Stimulated activated naive B cell treated with anti-CD40 and anti-IgM and Interleukin-4, amounts not matched to agents 10 μg/mL and 1 μg/mL and 100 μg/mL, for 72 hours (primary cell): ENCODE measurements at regions not wholly inside any gene's neighbourhood (a gene's known extent, or its start where the extent isn't known, plus 50 kb on each side); places are given as distances from the start of the nearest gene placed in this dataset.
"Not testable (repeated sequence)": the region's sequence is repeated elsewhere in the genome, so short reads cannot be mapped to it uniquely, and the experiment has no call there.

ENCODE experiments used
- ATAC-seq, 2 donors: fragments of 150-1000 bp; cut with Tn5 transposase; replicated peaks; 2 replicates each; pipeline ENCODE4 v1.10.0; 2021; ENCODE audit warnings: moderate library complexity in 1 of 2
- DNase-seq: peaks from one replicate; pipeline ENCODE4 v3.0.0; 2021
- H3K27ac Mint-ChIP-seq: one replicate; pipeline ENCODE4 v1.8.0; 2022; ENCODE audit warnings: mild to moderate bottlenecking, mixed read lengths
- H3K27me3 Mint-ChIP-seq, 2 donors: one replicate each; pipeline ENCODE4 v1.8.0; 2022; ENCODE audit warnings: mixed read lengths in 2 of 2
- H3K36me3 Mint-ChIP-seq, 2 donors: one replicate each; pipeline ENCODE4 v1.8.0; 2022; ENCODE audit warnings: mixed read lengths in 2 of 2, mild to moderate bottlenecking in 1 of 2
- H3K4me1 Mint-ChIP-seq, 2 donors: one replicate each; pipeline ENCODE4 v1.8.0; 2022; ENCODE audit warnings: mixed read lengths in 2 of 2, mild to moderate bottlenecking in 1 of 2
- H3K4me3 Mint-ChIP-seq, 2 donors: one replicate each; pipeline ENCODE4 v1.8.0; 2022; ENCODE audit warnings: mild to moderate bottlenecking in 2 of 2, mixed read lengths in 2 of 2, moderate library complexity in 1 of 2
- H3K9me3 Mint-ChIP-seq, 2 donors: one replicate each; pipeline ENCODE4 v1.8.0; 2022; ENCODE audit warnings: mixed read lengths in 2 of 2, mild to moderate bottlenecking in 1 of 2

DNA sequence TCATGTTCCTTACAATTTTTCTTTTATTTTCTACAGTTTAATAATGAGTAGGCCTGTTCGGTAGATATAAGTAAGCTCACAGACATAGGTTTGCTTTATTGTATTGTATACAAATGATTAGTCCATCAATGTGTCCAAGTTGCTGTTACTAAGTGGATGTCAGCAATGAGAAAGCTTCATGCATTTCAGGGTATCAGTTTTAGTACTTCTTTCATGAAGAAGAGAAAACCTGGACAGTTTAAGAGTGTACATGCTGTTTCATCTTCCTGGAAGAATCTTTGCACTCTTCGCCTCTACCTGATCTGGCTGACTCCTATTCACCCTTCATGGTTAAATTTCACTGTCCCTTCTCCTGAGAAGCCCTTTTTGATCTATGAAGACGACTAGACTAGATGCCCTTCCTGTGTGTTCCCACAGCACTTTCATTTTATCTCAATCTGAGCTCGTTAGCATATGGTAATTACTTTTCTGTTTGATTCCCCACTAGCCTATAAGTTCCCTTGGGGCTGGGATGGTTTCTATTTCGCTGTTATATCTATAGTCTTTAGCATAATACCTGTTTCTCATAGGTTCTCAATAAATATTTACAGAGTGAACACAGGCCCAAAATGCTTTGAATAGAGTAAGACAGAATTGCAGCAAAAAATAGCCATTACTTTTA lies 70.7 kb downstream of the CETN3 start:
- Mint-ChIP-seq H3K36me3 (no peaks in the 10 kb centered on the region), H3K4me1 (peaks cover 3 to 5% of the 10 kb centered on the region in 2 donors), H3K9me3 (no peaks in the 10 kb centered on the region), H3K4me3 (no peak overlapping the region), H3K27ac (no peak overlapping the region), H3K27me3 (peaks cover 15 to 20% of the 10 kb centered on the region in 2 donors)
- DNase-seq (no peak), ATAC-seq (peak; percentile 73 to 74)

DNA sequence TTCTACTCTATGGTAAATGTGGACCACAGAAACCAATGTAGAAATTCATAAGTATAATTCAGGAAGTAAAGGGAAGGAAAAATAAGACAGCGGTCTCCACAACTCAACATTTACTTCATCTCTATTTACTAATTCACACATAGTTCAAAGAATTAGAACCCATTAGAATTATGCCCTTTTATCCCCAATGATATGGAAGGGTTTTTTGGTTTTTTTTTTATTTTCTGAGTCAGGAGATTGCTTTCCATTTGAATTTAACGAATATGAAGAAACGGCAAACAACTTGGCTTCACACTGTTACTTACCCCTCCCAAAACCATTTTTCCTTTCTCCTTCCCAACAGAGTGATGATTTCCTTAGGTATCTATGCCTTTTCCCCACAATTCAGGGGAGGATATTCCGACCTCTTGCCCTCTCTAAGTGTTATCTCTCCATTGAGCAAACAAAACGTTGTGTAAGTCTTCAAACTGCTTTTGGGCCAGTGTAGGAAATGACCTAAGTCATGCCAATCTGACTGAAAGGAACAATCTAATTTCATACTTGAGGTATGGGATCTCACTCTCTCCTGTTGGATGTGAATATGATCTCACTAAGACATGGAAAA lies 72.0 kb downstream of the CETN3 start:
- H3K27me3 Mint-ChIP-seq: peaks cover 17 to 18% of the 10 kb centered on the region in 2 donors
- H3K9me3 Mint-ChIP-seq: no peaks in the 10 kb centered on the region
- no peaks in the 10 kb centered on the region for H3K36me3 Mint-ChIP-seq
- no peak overlapping the region for H3K27ac Mint-ChIP-seq
- ATAC-seq (no peak), DNase-seq (no peak)
- H3K4me3 Mint-ChIP-seq: no peak overlapping the region
- H3K4me1 Mint-ChIP-seq: peaks cover 3 to 5% of the 10 kb centered on the region in 2 donors

GRCh38 chr5:90336752-90337151 lies 72.8 kb downstream of the CETN3 start:
- Mint-ChIP-seq H3K36me3 (no peaks in the 10 kb centered on the region), H3K4me1 (peaks cover 3 to 5% of the 10 kb centered on the region in 2 donors), H3K27ac (no peak overlapping the region), H3K4me3 (no peak overlapping the region), H3K27me3 (peaks cover 23% of the 10 kb centered on the region in 2 donors), H3K9me3 (no peaks in the 10 kb centered on the region)
- ATAC-seq (no peak), DNase-seq (no peak)

DNA sequence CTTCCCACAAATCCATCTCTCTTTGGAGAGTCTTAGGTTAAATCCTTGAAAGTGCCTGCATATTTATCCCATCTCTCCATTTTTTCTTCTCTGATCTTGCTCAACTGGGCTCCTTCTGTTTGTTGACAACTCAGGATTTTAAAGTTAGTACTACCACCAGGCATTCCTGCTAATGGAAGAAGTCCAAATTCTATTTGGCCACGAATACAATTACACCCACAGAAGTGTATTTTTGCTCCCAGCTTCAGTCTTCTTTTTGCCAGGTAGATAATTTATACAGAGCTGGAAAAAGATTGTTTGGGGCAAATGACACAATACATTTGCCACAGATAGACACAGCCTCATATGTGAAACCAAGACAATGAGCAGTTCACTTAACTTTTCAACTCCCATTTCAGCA lies 74.8 kb downstream of the CETN3 start:
- Mint-ChIP-seq H3K27me3 (peaks cover 28 to 30% of the 10 kb centered on the region in 2 donors), H3K9me3 (no peaks in the 10 kb centered on the region), H3K27ac (no peak overlapping the region), H3K36me3 (no peaks in the 10 kb centered on the region), H3K4me3 (no peak overlapping the region), H3K4me1 (peaks cover 3 to 5% of the 10 kb centered on the region in 2 donors)
- DNase-seq (no peak), ATAC-seq (no peak)

- H3K36me3 Mint-ChIP-seq: no peaks in the 10 kb centered on the region
- H3K4me3 Mint-ChIP-seq: no peak overlapping the region
- ATAC-seq (no peak), DNase-seq (no peak)
- no peaks in the 10 kb centered on the region for H3K9me3 Mint-ChIP-seq
- H3K4me1 Mint-ChIP-seq: no peaks in the 10 kb centered on the region
- no peak overlapping the region for H3K27ac Mint-ChIP-seq
- H3K27me3 Mint-ChIP-seq: peaks cover 38 to 53% of the 10 kb centered on the region in 2 donors
Observed at GRCh38 chr5:90329911-90330310, 79.6 kb downstream of the CETN3 start.

- Mint-ChIP-seq H3K4me1 (no peaks in the 10 kb centered on the region), H3K36me3 (peaks cover 0 to 3% of the 10 kb centered on the region in 2 donors), H3K27ac (no peak overlapping the region), H3K4me3 (no peak overlapping the region), H3K27me3 (peaks cover 40 to 58% of the 10 kb centered on the region in 2 donors), H3K9me3 (peaks cover 7 to 12% of the 10 kb centered on the region in 2 donors)
- DNase-seq: no peak
- no peak for ATAC-seq
Observed at GRCh38 chr5:90326995-90327394, 82.6 kb downstream of the CETN3 start.

DNA sequence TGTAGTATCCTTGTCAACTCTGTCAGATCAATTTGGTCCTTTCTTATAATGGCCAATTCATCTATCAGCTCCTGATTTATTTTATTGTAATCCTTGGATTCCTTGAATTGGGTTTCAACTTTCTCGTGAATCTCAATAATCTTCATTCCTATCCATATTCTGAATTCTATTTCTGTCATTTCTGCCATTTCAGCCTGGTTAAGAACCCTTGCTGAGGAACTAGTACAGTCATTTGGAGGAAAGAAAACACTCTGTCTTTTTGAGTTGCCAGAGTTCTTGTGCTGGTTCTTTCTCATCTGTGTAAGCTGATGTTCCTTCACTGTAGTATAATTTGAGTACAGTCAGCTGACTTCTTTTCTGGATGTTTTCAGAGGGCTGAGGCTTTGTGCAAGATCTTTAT lies 84.5 kb downstream of the CETN3 start:
- Mint-ChIP-seq H3K9me3 (peaks cover 20 to 23% of the 10 kb centered on the region in 2 donors), H3K4me3 (no peak overlapping the region), H3K4me1 (no peaks in the 10 kb centered on the region), H3K27ac (no peak overlapping the region), H3K36me3 (peaks cover 0 to 11% of the 10 kb centered on the region in 2 donors), H3K27me3 (peaks cover 47 to 68% of the 10 kb centered on the region in 2 donors)
- ATAC-seq (no peak), DNase-seq (no peak)

DNA sequence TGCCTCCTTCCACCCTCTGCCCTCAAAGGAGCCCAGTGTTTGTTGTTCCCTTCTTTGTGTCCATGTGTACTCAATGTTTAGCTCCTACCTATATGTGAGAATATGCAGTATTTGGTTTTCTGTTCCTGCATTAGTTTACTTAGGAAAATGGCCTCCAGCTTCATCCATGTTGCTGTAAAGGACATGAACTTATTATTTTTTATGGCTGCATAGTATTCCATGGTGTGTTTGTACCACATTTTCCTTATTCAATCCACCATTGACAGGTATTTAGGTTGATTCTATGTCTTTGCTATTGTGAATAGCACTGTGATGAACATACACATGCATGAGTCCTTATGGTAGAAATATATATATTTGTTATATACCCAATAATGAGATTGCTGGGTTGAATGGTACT lies 89.2 kb downstream of the CETN3 start:
- not testable (repeated sequence) for H3K27ac Mint-ChIP-seq, DNase-seq, ATAC-seq, H3K4me3 Mint-ChIP-seq, H3K4me1 Mint-ChIP-seq
- peaks cover 39 to 45% of the 10 kb centered on the region in 2 donors for H3K27me3 Mint-ChIP-seq
- H3K9me3 Mint-ChIP-seq: peaks cover 20 to 23% of the 10 kb centered on the region in 2 donors
- peaks cover 0 to 11% of the 10 kb centered on the region in 2 donors for H3K36me3 Mint-ChIP-seq

GRCh38 chr5:90312027-90312426 lies 97.5 kb downstream of the CETN3 start:
- H3K9me3 Mint-ChIP-seq: no peaks in the 10 kb centered on the region
- no peak overlapping the region for H3K4me3 Mint-ChIP-seq
- no peak for ATAC-seq
- no peak for DNase-seq
- no peaks in the 10 kb centered on the region for H3K36me3 Mint-ChIP-seq
- peaks cover 0 to 5% of the 10 kb centered on the region in 2 donors for H3K27me3 Mint-ChIP-seq
- no peaks in the 10 kb centered on the region for H3K4me1 Mint-ChIP-seq
- H3K27ac Mint-ChIP-seq: no peak overlapping the region

DNA sequence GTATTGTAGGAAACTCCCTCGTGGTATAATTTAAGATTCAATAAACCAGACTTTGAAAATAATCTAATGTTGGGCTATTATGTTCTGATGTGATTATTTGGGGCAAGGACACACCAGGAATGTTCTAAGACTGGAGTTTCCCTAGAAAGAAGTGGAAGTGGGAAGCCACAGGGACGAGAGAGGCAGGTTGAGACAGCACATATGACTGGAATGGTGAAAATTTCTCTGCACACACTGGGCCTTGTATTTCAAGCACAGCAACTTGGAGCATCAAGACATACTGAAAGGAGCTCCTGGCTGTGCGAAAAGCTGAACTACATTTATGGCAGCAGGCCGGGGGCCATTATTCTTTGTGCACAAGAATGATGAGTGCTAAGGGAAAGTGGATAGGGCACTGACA lies 98.2 kb downstream of the CETN3 start:
- Mint-ChIP-seq H3K9me3 (no peaks in the 10 kb centered on the region), H3K4me1 (no peaks in the 10 kb centered on the region), H3K4me3 (no peak overlapping the region), H3K27ac (no peak overlapping the region), H3K36me3 (no peaks in the 10 kb centered on the region), H3K27me3 (peaks cover 0 to 5% of the 10 kb centered on the region in 2 donors)
- no peak for ATAC-seq
- DNase-seq: no peak

- DNase-seq (no peak), ATAC-seq (no peak)
- H3K36me3 Mint-ChIP-seq: no peaks in the 10 kb centered on the region
- no peak overlapping the region for H3K4me3 Mint-ChIP-seq
- H3K27me3 Mint-ChIP-seq: no peaks in the 10 kb centered on the region
- no peaks in the 10 kb centered on the region for H3K9me3 Mint-ChIP-seq
- no peaks in the 10 kb centered on the region for H3K4me1 Mint-ChIP-seq
- no peak overlapping the region for H3K27ac Mint-ChIP-seq
Observed at GRCh38 chr5:90308787-90309585, 100.6 kb downstream of the CETN3 start.

DNA sequence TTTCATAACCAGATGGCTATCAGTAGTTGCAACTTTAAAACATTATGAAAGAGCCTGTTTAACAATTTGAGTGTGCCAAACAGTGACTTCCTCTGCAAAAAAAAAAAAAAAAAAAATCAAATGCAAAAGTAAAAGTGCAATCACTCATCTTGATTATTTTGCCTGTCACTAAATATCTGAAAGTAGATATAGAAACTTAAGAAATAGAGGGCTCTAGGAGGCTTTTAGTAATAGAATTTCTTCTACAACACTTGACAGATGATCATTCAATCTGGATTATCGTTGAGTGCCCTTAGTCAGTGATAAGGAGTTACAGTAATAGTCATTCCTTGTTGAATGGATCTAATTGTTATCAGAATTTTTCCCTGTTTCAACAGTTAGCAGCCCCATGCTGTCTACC lies 101.8 kb downstream of the CETN3 start:
- no peaks in the 10 kb centered on the region for H3K36me3 Mint-ChIP-seq
- DNase-seq (no peak), ATAC-seq (no peak)
- H3K4me3 Mint-ChIP-seq: no peak overlapping the region
- H3K27me3 Mint-ChIP-seq: no peaks in the 10 kb centered on the region
- no peaks in the 10 kb centered on the region for H3K9me3 Mint-ChIP-seq
- H3K4me1 Mint-ChIP-seq: no peaks in the 10 kb centered on the region
- H3K27ac Mint-ChIP-seq: no peak overlapping the region

DNA sequence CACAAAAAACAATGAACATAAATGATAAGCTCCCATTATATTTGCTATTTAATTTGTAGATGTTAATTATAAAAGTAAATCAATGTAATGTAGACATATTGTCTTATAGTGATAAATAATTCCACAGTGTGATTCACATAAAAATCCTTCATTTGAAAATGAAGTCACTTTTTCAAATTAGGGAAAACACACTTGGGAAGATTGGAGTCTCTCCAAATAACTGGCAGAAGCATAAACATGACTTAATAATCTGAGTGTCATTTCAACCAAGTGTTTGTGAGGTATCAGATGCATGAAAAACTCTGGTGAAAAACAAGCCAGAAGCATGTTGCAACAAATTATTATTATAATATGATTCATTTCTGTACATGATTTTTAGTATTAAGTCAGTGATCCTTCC lies 102.2 kb downstream of the CETN3 start:
- H3K4me3 Mint-ChIP-seq: no peak overlapping the region

DNA sequence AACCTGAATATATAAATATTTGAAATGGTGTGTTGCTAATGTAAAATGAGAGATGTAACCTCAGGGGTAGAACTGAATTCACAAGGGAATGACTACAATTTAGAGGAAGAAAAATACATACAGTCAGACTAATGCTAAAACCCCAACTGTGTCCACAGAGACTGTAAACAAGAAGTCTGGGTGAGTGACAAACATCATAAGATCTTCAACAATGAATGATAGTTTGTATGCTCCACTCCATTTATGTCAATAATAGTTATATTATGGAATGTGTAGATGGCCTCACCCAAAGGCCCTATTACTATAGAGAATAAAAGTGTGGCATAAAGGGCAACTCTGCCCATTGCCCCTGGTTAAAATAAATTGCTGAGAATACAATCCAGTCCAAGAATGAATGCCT lies 102.9 kb downstream of the CETN3 start:
- H3K4me1 Mint-ChIP-seq: peaks cover 0 to 5% of the 10 kb centered on the region in 2 donors
- H3K4me3 Mint-ChIP-seq: no peak overlapping the region
- DNase-seq (no peak), ATAC-seq (no peak)
- H3K36me3 Mint-ChIP-seq: no peaks in the 10 kb centered on the region
- no peak overlapping the region for H3K27ac Mint-ChIP-seq
- H3K9me3 Mint-ChIP-seq: no peaks in the 10 kb centered on the region
- no peaks in the 10 kb centered on the region for H3K27me3 Mint-ChIP-seq

More for the DNA sequence above, 102.2 kb downstream of the CETN3 start:
- H3K4me1 Mint-ChIP-seq: no peaks in the 10 kb centered on the region
- no peaks in the 10 kb centered on the region for H3K36me3 Mint-ChIP-seq
- no peaks in the 10 kb centered on the region for H3K27me3 Mint-ChIP-seq
- DNase-seq (no peak), ATAC-seq (no peak)
- H3K9me3 Mint-ChIP-seq: no peaks in the 10 kb centered on the region
- H3K27ac Mint-ChIP-seq: no peak overlapping the region
